ENCODE measurements at regions not wholly inside any gene's neighbourhood (a gene's known extent, or its start where the extent isn't known, plus 50 kb on each side); places are given as distances from the start of the nearest gene placed in this dataset.

DNA sequence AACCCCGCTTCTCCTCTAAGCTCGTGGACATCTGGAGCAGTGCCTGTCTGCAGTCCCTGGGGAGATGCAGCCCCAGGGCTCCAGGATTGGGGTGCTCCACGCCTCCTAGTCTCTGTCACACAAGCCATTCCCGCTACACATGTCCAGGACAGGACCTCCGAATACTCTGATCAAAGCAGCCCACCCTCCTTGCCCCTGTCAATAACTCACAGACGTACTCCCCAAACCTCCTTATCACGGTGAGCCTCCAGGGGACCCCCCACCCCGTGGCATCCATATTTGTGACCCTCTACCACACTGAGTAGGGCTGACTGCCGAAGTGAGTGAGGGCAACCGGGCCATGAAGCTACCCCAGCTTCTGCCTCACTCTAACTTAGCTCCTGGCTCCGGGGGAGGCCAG lies 727.7 kb downstream of the GALR1 start:
- TF ChIP-seq, protein P1, sequence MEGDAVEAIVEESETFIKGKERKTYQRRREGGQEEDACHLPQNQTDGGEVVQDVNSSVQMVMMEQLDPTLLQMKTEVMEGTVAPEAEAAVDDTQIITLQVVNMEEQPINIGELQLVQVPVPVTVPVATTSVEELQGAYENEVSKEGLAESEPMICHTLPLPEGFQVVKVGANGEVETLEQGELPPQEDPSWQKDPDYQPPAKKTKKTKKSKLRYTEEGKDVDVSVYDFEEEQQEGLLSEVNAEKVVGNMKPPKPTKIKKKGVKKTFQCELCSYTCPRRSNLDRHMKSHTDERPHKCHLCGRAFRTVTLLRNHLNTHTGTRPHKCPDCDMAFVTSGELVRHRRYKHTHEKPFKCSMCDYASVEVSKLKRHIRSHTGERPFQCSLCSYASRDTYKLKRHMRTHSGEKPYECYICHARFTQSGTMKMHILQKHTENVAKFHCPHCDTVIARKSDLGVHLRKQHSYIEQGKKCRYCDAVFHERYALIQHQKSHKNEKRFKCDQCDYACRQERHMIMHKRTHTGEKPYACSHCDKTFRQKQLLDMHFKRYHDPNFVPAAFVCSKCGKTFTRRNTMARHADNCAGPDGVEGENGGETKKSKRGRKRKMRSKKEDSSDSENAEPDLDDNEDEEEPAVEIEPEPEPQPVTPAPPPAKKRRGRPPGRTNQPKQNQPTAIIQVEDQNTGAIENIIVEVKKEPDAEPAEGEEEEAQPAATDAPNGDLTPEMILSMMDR (IDR thresholded peaks at IDR 0.05): no peak
- no peak for TF ChIP-seq POLR2A (IDR thresholded peaks at IDR 0.05)
